AG04449 (cell line): ENCODE measurements at regions not wholly inside any gene's neighbourhood (a gene's known extent, or its start where the extent isn't known, plus 50 kb on each side); places are given as distances from the start of the nearest gene placed in this dataset.

ENCODE experiments used
- CTCF ChIA-PET: fragments of 350-600 bp; formaldehyde crosslinking; extraction: SDS; loops from one replicate; lab custom pipeline; 2021; ENCODE audit warnings: antibody characterized with exemption; lab: Yijun Ruan, JAX
- POLR2A ChIA-PET: fragments of 400-600, 350-600 bp; formaldehyde crosslinking; extraction: SDS; loops from one replicate; lab custom pipeline; 2020; ENCODE audit warnings: antibody characterized with exemption, inconsistent platforms; lab: Yijun Ruan, JAX
- DNase-seq: peaks from one replicate; pipeline ENCODE4 v3.0.0-alpha.2; 2010; ENCODE audit warnings: low read depth, low spot score
- H3K4me3 ChIP-seq: 2 replicates; pipeline ENCODE4 v1.5.1; 2011; ENCODE audit warnings: low read depth, mild to moderate bottlenecking, control low read depth, low read length
- TF ChIP-seq, protein P1 (sequence below): IDR thresholded peaks from one replicate; pipeline ENCODE4 v1.5.1; 2011; ENCODE audit warnings: mild to moderate bottlenecking, moderate library complexity, low read length, control low read depth, inconsistent platforms; ENCODE audit not compliant: insufficient read depth; ENCODE audit errors: missing control alignments

DNA sequence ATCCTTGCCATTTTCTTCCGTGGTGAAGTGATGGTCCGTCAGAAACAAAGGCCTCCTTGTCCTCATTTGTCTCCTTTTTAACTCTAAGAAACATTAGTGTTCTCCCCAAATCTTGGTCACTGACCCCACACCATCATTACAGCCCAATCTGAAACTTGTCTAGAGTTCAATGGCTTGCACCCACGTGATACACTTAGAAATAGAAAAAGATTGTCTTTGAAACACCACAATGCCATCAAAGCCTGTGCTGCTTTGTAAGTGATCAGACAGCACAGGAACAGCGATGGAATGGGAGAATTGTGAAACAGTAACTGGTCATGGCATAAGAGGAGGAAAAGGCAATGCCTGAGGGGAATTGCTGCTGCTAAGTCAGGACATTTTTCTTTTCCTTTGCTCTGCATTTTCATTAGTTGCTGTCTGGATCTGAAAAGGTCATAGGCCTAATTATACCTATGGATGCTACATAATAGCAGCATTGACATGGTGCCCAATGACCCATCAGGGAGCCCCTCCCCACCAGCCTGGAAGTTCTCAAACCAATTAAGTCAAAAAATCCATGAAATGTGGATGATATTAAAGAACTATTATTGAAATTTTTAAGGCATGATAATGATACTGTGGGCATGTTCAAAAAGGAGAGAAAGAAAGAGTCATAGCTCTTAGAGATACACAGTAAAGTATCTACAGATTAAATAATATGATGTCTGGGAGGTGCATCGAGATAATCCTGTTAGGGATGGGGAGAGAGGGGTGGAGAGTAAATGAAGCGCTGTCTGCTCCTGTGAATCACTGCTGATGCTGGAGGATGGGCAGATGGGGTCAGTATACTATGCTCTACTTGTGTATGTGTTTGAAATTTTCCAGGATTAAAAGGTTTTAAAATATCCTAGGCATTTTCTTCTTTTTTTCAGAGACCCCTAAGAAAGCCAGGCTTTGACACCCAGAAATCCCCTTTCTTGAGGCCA is 83.6 kb downstream of the ENC1 start:
- H3K4me3 ChIP-seq = no peak overlapping the region
- ChIA-PET POLR2A (no interaction called here), CTCF (no interaction called here)
- TF ChIP-seq, protein P1, sequence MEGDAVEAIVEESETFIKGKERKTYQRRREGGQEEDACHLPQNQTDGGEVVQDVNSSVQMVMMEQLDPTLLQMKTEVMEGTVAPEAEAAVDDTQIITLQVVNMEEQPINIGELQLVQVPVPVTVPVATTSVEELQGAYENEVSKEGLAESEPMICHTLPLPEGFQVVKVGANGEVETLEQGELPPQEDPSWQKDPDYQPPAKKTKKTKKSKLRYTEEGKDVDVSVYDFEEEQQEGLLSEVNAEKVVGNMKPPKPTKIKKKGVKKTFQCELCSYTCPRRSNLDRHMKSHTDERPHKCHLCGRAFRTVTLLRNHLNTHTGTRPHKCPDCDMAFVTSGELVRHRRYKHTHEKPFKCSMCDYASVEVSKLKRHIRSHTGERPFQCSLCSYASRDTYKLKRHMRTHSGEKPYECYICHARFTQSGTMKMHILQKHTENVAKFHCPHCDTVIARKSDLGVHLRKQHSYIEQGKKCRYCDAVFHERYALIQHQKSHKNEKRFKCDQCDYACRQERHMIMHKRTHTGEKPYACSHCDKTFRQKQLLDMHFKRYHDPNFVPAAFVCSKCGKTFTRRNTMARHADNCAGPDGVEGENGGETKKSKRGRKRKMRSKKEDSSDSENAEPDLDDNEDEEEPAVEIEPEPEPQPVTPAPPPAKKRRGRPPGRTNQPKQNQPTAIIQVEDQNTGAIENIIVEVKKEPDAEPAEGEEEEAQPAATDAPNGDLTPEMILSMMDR = no peak
- DNase-seq = no peak

DNA sequence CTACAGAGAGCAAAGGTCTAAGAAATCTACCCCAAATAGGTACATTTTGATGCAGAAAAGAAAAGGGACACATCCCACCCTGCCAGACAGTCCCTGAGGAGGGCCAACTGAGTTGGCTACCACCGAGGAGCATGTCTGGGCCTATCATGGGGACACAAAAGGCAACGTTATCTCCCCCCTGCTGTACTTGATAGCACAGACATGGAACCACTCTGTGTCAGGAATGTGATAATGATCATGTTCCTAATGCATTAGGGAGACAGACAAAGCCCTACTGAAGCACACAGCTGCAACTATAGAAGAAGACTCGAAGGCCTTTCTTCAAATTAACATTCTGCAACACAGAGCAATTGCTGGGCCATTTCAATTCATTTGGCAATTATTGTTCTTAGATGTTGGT is 84.5 kb downstream of the ENC1 start:
- DNase-seq = no peak
- ChIA-PET CTCF (no interaction called here), POLR2A (no interaction called here)
- TF ChIP-seq, protein P1 = no peak
- H3K4me3 ChIP-seq = no peak overlapping the region

DNA sequence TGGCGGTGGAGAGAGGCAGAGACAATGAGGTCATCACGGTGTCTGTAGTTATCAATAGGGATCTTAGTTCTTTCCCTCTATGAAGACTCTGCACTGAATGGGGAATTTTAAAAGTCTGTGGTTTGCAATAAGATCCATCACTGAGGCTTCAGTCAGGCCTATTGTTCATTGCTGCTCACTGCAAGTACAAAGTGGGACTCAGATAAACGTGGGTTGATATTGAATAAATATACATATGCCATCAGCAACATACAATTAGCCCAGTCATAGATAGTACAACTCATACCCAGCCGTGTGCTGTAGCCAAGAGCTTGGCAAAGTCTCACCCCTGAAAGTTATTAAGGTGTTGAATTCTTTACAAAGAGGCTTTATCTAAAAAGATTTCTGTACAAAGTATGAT is 88.4 kb downstream of the ENC1 start:
- TF ChIP-seq, protein P1 = no peak
- POLR2A ChIA-PET = no interaction called here
- DNase-seq = no peak
- CTCF ChIA-PET = interaction anchor here (1.6 kb wide), 1 partner anchor 39 kb away, joined by 4 read pairs; no protein-coding TSS in a partner anchor
- no peak overlapping the region for H3K4me3 ChIP-seq

DNA sequence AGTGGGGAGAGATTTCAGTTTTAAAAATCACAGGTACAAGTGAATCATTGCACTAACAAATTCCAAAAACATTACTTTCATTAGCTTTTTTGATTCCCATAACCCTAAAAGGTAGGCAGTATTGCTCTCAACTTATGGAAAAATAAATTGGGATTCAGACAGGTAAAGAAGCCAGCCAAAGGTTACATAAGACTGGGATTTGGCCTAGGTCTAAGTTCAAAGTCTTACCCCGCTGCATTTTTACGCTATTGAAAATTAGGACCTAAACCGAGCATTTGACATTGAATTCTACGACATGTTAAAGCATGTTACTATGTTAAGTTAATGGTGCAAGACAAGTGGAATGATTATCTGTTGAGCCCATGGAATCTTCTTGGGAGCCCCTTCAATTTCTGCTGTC is 89.6 kb downstream of the ENC1 start:
- CTCF ChIA-PET = no interaction called here
- POLR2A ChIA-PET = no interaction called here
- no peak overlapping the region for H3K4me3 ChIP-seq
- TF ChIP-seq, protein P1 = no peak
- no peak for DNase-seq

DNA sequence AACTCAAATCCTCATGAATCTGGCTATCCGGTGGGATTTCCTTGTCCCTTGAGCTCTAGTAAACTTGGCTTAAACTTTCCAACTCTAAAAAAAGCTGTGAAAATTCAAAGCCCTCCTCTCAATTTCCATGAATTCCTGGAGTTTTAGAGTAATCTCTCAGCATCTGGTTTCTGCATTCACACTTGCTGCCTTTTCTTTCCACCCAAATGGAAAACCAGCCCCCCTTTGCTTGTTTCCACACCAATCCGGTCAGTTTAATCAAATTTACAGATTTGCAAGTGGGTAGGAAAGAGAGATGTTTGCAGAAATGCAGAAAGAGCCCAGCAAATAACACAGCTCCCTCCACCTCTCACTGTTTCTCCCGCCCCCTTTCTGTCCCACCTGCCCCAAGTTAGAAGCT is 91.1 kb downstream of the ENC1 start:
- TF ChIP-seq, protein P1 = no peak
- no peak overlapping the region for H3K4me3 ChIP-seq
- no peak for DNase-seq
- ChIA-PET CTCF (no interaction called here), POLR2A (no interaction called here)

DNA sequence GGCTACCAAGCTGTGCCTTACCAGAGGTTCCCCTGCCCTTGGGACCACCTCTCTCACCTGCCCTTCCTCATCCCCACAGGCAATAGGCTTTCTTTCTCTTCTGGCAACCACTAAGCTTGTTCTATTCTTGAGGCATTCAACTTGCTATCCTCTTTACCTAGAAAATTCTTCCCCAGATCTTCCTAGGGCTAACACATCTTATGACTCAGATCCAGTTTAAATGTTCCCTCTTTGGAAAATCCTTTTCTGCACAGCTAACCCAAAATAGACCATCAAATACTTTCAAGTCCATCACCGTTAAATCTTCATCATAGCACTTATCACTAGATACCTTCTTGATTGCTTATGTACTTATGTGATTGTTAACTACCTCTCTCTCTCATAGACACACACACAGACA is 93.7 kb downstream of the ENC1 start:
- ChIA-PET CTCF (no interaction called here), POLR2A (no interaction called here)
- no peak for DNase-seq
- TF ChIP-seq, protein P1 = no peak
- H3K4me3 ChIP-seq = no peak overlapping the region
